H9 (cell line): ENCODE measurements at regions not wholly inside any gene's neighbourhood (a gene's known extent, or its start where the extent isn't known, plus 50 kb on each side); places are given as distances from the start of the nearest gene placed in this dataset.
"Not testable (repeated sequence)": the region's sequence is repeated elsewhere in the genome, so short reads cannot be mapped to it uniquely, and the experiment has no call there.

ENCODE experiments used
- DNase-seq: peaks from one replicate; pipeline ENCODE4 v3.0.0-alpha.2; 2017
- H2AFZ ChIP-seq: one replicate; pipeline ENCODE4 v1.6.1; 2013; ENCODE audit warnings: mild to moderate bottlenecking, low read length, control low read depth, moderate library complexity
- H2AK5ac ChIP-seq: 2 replicates; pipeline ENCODE4 v1.6.1; 2013; ENCODE audit warnings: low read length, control low read depth, mixed read lengths; ENCODE audit not compliant: insufficient read length
- H2BK120ac ChIP-seq: one replicate; pipeline ENCODE4 v1.6.1; 2013; ENCODE audit warnings: low read depth, mild to moderate bottlenecking, low read length, control low read depth, inconsistent platforms; ENCODE audit not compliant: poor library complexity, severe bottlenecking
- H2BK12ac ChIP-seq: 2 replicates; pipeline ENCODE4 v1.6.1; 2013; ENCODE audit warnings: low read length, control low read depth, mixed read lengths, low read depth; ENCODE audit not compliant: insufficient read length
- H2BK15ac ChIP-seq: 2 replicates; pipeline ENCODE4 v1.6.1; 2013; ENCODE audit warnings: low read depth, low read length, control low read depth
- H2BK20ac ChIP-seq: one replicate; pipeline ENCODE4 v1.6.1; 2013; ENCODE audit warnings: low read depth, mild to moderate bottlenecking, low read length, control low read depth, inconsistent platforms; ENCODE audit not compliant: poor library complexity, severe bottlenecking
- H2BK5ac ChIP-seq: 2 replicates; pipeline ENCODE4 v1.6.1; 2013; ENCODE audit warnings: low read length, control low read depth, mixed read lengths; ENCODE audit not compliant: insufficient read length
- H3K14ac ChIP-seq: 2 replicates; pipeline ENCODE4 v1.6.1; 2013; ENCODE audit warnings: low read length, control low read depth; ENCODE audit not compliant: insufficient read depth
- H3K18ac ChIP-seq: 2 replicates; pipeline ENCODE4 v1.6.1; 2013; ENCODE audit warnings: low read depth, mild to moderate bottlenecking, mixed read lengths, low read length, control low read depth; ENCODE audit not compliant: insufficient read length
- H3K23ac ChIP-seq: 2 replicates; pipeline ENCODE4 v1.6.1; 2013; ENCODE audit warnings: low read length, control low read depth, mixed read lengths, low read depth; ENCODE audit not compliant: insufficient read length
- H3K23me2 ChIP-seq: 2 replicates; pipeline ENCODE4 v1.6.1; 2013; ENCODE audit warnings: low read depth, mild to moderate bottlenecking, mixed read lengths, low read length, control low read depth; ENCODE audit not compliant: insufficient read length, poor library complexity, severe bottlenecking
- H3K27ac ChIP-seq: 2 replicates; pipeline ENCODE4 v1.5.1; 2013; ENCODE audit warnings: low read length, control low read depth, mixed read lengths, low read depth; ENCODE audit not compliant: insufficient read length
- H3K27me3 ChIP-seq: 2 replicates; pipeline ENCODE4 v1.6.1; 2013; ENCODE audit warnings: low read length, control low read depth, inconsistent platforms; ENCODE audit not compliant: insufficient read depth
- H3K4ac ChIP-seq: 2 replicates; pipeline ENCODE4 v1.6.1; 2013; ENCODE audit warnings: low read depth, mild to moderate bottlenecking, control low read depth, inconsistent platforms, low read length, moderate library complexity
- H3K4me1 ChIP-seq: 2 replicates; pipeline ENCODE4 v1.6.1; 2013; ENCODE audit warnings: low read length, control low read depth, inconsistent platforms; ENCODE audit not compliant: insufficient read depth
- H3K4me2 ChIP-seq: 2 replicates; pipeline ENCODE4 v1.6.1; 2013; ENCODE audit warnings: low read length, control low read depth, mixed read lengths; ENCODE audit not compliant: insufficient read length, insufficient read depth
- H3K56ac ChIP-seq: 2 replicates; pipeline ENCODE4 v1.6.1; 2013; ENCODE audit warnings: low read depth, mild to moderate bottlenecking, mixed read lengths, low read length, control low read depth; ENCODE audit not compliant: insufficient read length
- H3K79me1 ChIP-seq: 2 replicates; pipeline ENCODE4 v1.6.1; 2013; ENCODE audit warnings: low read depth, mild to moderate bottlenecking, moderate library complexity, low read length, control low read depth, inconsistent platforms; ENCODE audit not compliant: insufficient read depth, poor library complexity, severe bottlenecking
- H3K79me2 ChIP-seq: 2 replicates; pipeline ENCODE4 v1.6.1; 2013; ENCODE audit warnings: low read length, control low read depth, inconsistent platforms; ENCODE audit not compliant: insufficient read depth
- H3K9ac ChIP-seq: 2 replicates; pipeline ENCODE4 v1.6.1; 2013; ENCODE audit warnings: low read length, control low read depth, mixed read lengths; ENCODE audit not compliant: insufficient read length; ENCODE audit errors: extremely low read depth
- H3K9me3 ChIP-seq: one replicate; pipeline ENCODE4 v1.6.1; 2013; ENCODE audit warnings: low read depth, low read length, inconsistent platforms; ENCODE audit not compliant: control insufficient read depth
- H3T11ph ChIP-seq: one replicate; pipeline ENCODE4 v1.6.1; 2013; ENCODE audit warnings: mild to moderate bottlenecking, low read length, control low read depth, inconsistent platforms
- H4K20me1 ChIP-seq: one replicate; pipeline ENCODE4 v1.6.1; 2013; ENCODE audit not compliant: control insufficient read depth, insufficient read length, insufficient read depth
- H4K5ac ChIP-seq: 2 replicates; pipeline ENCODE4 v1.6.1; 2013; ENCODE audit warnings: low read depth, mild to moderate bottlenecking, mixed read lengths, low read length, control low read depth; ENCODE audit not compliant: insufficient read length
- H4K8ac ChIP-seq: replicated peaks from 2 replicates; pipeline ENCODE4 v1.6.1; 2013; ENCODE audit warnings: low read length, control low read depth, mixed read lengths, low read depth; ENCODE audit not compliant: insufficient read length
- H4K91ac ChIP-seq: 2 replicates; pipeline ENCODE4 v1.6.1; 2013; ENCODE audit warnings: low read depth, mild to moderate bottlenecking, moderate library complexity, mixed read lengths, low read length, control low read depth; ENCODE audit not compliant: insufficient read length
- H3K27ac Mint-ChIP-seq, 3 experiments: 2 replicates in 2 of 3; 3 replicates in 1 of 3; pipeline ENCODE4 v1.8.0; 2020 to 2021; ENCODE audit warnings: mixed read lengths in 3 of 3, mild to moderate bottlenecking in 1 of 3, moderate library complexity in 1 of 3
- H3K27me3 Mint-ChIP-seq: 2 replicates; pipeline ENCODE4 v1.8.0; 2021; ENCODE audit warnings: low read depth, mild to moderate bottlenecking, moderate library complexity, mixed read lengths
- H3K36me3 Mint-ChIP-seq, 3 experiments: 2 replicates in 2 of 3; 3 replicates in 1 of 3; pipeline ENCODE4 v1.8.0; 2020 to 2021; ENCODE audit warnings: low read depth in 3 of 3, mixed read lengths in 3 of 3; ENCODE audit not compliant: insufficient read depth in 1 of 3
- H3K4me1 Mint-ChIP-seq, 2 experiments: 2 replicates each; pipeline ENCODE4 v1.8.0; 2020; ENCODE audit warnings: mixed read lengths in 2 of 2
- H3K4me3 Mint-ChIP-seq, 2 experiments: 2 replicates in 1 of 2; 3 replicates in 1 of 2; pipeline ENCODE4 v1.8.0; 2020 to 2021; ENCODE audit warnings: mild to moderate bottlenecking in 2 of 2, mixed read lengths in 2 of 2, moderate library complexity in 1 of 2
- H3K9me3 Mint-ChIP-seq, 2 experiments: 2 replicates in 1 of 2; 3 replicates in 1 of 2; pipeline ENCODE4 v1.8.0; 2020; ENCODE audit warnings: mild to moderate bottlenecking in 2 of 2, mixed read lengths in 2 of 2, moderate library complexity in 1 of 2
- CTCF ChIP-seq: fragments of 200-600 bp; sonication (generic); conservative IDR thresholded peaks from 3 replicates; pipeline ENCODE4 v1.8.0; 2021; ENCODE audit warnings: antibody characterized with exemption, mild to moderate bottlenecking
- WGBS: extraction: QIAGEN DNeasy Blood & Tissue Kit; methylation state at CpG from one replicate; pipeline ENCODE4 v1.1.7; 2013; ENCODE audit warnings: missing lambda C conversion rate, low lambda C conversion rate, mixed read lengths; ENCODE audit not compliant: insufficient read length; ENCODE audit errors: extremely low coverage; 5-methylcytosine and 5-hydroxymethylcytosine counted together

- Histone ChIP-seq H3K27me3 (no peaks in the 10 kb centered on the region), H2BK15ac (no peak overlapping the region), H2BK20ac (no peak overlapping the region), H4K91ac (no peak overlapping the region), H3K79me1 (no peaks in the 10 kb centered on the region), H3K4me1 (peaks cover 3% of the 10 kb centered on the region; the same call in 1 of the 2 replicates), H2BK120ac (no peak overlapping the region), H3K23ac (no peak overlapping the region), H3K4me2 (no peak overlapping the region), H4K20me1 (no peaks in the 10 kb centered on the region), H3K14ac (no peak overlapping the region), H3K9me3 (no peaks in the 10 kb centered on the region), H4K8ac (no peak overlapping the region), H3K56ac (no peak overlapping the region), H3K9ac (no peak overlapping the region), H4K5ac (no peak overlapping the region), H3K4ac (no peak overlapping the region), H2BK12ac (no peak overlapping the region), H2AFZ (no peak overlapping the region), H3K23me2 (no peaks in the 10 kb centered on the region), H3K27ac (no peak overlapping the region), H3T11ph (no peak overlapping the region), H2AK5ac (no peak overlapping the region), H3K79me2 (no peaks in the 10 kb centered on the region), H2BK5ac (no peak overlapping the region), H3K18ac (no peak overlapping the region)
- DNase-seq = no peak
- Mint-ChIP-seq H3K4me1 (peaks cover 8 to 11% of the 10 kb centered on the region in 2 experiments), H3K4me3 (no peak overlapping the region), H3K36me3 (peaks cover 20 to 46% (median 26%) of the 10 kb centered on the region in 3 experiments), H3K9me3 (peaks cover 29 to 44% of the 10 kb centered on the region in 2 experiments), H3K27me3 (no peaks in the 10 kb centered on the region; the same call in 1 of the 2 replicates), H3K27ac (no peak overlapping the region)
- no peak for TF ChIP-seq CTCF
Observed at GRCh38 chr5:124832510-124832909, 86.1 kb upstream of the ZNF608 start.

- not testable (repeated sequence) for H3K27ac ChIP-seq, H2AFZ ChIP-seq, H3K9me3 ChIP-seq, H3K4me1 Mint-ChIP-seq, H3K23ac ChIP-seq, H3K18ac ChIP-seq, H2AK5ac ChIP-seq, H3K27me3 Mint-ChIP-seq, H4K91ac ChIP-seq, H2BK5ac ChIP-seq, H3K9ac ChIP-seq, H3K4me2 ChIP-seq, H3K79me2 ChIP-seq, H3K4ac ChIP-seq, H4K5ac ChIP-seq, H3K27me3 ChIP-seq, H3K4me1 ChIP-seq, H4K8ac ChIP-seq, H3K4me3 Mint-ChIP-seq, H4K20me1 ChIP-seq, H3K14ac ChIP-seq, H3K56ac ChIP-seq, H2BK12ac ChIP-seq, H2BK20ac ChIP-seq, H2BK120ac ChIP-seq, H3K27ac Mint-ChIP-seq, H3K79me1 ChIP-seq, H3K23me2 ChIP-seq, DNase-seq, H3T11ph ChIP-seq, H2BK15ac ChIP-seq
- peaks cover 20 to 46% (median 26%) of the 10 kb centered on the region in 3 experiments for H3K36me3 Mint-ChIP-seq
- WGBS = no CpG with 5 or more reads among the region's 2 CpGs
- H3K9me3 Mint-ChIP-seq = peaks cover 29 to 45% of the 10 kb centered on the region in 2 experiments
Observed at GRCh38 chr5:124836314-124836713, 89.9 kb upstream of the ZNF608 start.
